Stromal cell of bone marrow (primary cell): ENCODE measurements at regions not wholly inside any gene's neighbourhood (a gene's known extent, or its start where the extent isn't known, plus 50 kb on each side); places are given as distances from the start of the nearest gene placed in this dataset.
"Not testable (repeated sequence)": the region's sequence is repeated elsewhere in the genome, so short reads cannot be mapped to it uniquely, and the experiment has no call there.

Experiments used
- DNase-seq: peaks from one replicate; pipeline ENCODE4 v3.0.0-alpha.2; 2012; ENCODE audit warnings: low read depth

DNA sequence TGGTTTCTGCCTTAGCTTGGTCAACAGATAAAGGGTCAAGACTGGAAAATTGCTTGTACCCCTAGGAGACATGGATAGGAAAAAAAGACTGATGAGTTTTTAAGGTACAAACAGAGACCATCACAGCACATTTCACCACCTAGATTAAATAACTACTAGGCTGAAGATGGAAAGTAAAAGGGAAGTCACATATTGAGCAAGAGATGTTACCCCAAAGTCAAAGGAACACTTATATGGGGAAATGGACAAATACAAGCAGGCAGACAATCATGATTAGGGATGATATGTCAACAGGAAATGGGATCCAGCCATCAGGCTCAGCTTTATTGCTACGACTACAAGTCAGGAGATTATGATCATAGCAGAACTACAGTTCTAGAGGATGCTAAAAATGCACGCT lies 1643.1 kb upstream of the CELF4 start:
- DNase-seq = no peak

DNA sequence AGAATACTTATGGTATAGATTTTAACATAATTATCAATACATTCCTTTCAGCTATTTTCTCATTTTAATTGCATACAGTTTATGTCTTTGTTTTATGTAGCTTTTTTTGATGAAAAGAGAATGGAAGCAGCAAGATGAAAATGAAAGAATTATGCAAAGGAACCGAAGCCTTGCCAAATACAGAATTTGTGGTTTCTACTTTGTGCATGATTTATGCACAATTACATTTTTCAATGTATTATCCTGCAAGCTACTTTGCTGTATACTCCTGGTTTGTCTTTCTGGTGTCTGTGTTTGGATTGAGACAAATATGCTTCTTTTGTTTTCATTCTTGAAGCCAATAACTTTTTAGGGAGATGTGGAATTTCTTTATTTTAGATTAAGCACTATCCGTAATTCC lies 1642.6 kb upstream of the CELF4 start:
- no peak for DNase-seq

- DNase-seq = not testable (repeated sequence)
These were observed 1641.0 kb upstream of the CELF4 start for GRCh38 chr18:39206398-39207103.

- DNase-seq = no peak
These were observed 1640.1 kb upstream of the CELF4 start for GRCh38 chr18:39205565-39206195.

DNA sequence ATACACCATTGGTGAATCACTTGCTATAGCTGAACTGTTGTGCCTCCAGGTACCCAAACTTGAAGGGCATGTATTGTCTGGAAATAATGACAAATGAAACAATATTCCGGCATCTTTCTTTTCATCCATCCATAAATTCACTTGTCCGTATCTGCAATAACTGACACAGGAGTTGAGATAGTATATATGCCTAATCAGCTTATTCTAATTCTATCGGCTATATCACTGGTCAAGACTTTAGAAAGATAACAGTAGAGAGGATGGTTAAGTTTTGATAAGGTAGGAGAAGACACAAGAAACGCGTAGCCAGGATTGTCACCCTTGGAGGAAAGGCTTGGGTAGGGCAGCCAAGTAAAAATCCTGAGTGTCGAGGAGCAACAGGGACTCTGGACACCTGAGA lies 1634.6 kb upstream of the CELF4 start:
- DNase-seq = no peak

DNA sequence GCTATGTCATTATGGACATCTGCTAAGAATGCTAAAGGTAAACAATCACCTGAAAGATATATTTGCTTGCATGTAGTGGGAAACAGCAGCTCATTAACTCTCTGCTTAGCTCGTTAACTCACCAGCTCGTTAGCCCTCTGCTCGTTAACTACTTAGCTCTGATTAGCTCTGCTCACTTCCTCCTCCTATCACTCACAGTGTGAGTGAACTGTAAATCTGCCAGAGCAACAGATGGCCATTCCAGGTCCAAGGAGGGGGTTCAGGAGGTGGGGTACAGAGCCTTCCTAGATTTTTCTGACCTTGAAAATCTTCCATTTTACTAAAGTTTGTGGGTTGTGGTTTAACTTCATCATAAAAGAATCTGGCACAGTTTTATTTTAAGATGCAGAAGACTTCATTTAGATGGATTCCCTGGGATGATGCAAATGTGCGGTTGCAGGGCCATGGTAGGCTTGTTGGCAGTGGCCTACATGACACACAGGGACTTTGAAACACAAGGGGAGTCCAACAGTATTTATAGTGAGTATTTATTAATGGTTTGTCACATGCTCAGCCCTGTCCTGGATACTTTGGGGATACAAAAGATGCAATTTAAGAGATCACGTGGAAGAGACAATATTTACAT lies 1633.7 kb upstream of the CELF4 start:
- no peak for DNase-seq

GRCh38 chr18:39198376-39198775 lies 1632.8 kb upstream of the CELF4 start:
- DNase-seq = no peak

DNA sequence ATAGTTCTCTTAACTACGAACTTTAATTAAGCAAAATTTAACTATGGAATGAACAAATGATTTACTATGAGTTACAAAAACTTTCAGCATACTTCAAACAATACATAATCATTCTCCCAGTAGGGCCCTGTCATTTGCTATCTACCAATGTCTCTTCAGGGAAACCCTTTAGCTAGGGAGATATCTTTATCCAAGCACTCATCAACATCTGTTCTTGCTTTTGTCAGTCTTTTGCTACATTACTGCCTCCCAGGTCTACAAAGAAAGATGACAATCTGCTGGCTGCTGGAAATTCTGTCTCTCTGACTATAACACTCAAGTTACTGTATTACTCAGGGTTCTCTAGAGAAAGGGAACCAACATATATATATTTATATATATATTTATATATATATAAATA lies 1626.3 kb upstream of the CELF4 start:
- no peak for DNase-seq

- no peak for DNase-seq
These were observed 1625.5 kb upstream of the CELF4 start for GRCh38 chr18:39191058-39191457.

DNA sequence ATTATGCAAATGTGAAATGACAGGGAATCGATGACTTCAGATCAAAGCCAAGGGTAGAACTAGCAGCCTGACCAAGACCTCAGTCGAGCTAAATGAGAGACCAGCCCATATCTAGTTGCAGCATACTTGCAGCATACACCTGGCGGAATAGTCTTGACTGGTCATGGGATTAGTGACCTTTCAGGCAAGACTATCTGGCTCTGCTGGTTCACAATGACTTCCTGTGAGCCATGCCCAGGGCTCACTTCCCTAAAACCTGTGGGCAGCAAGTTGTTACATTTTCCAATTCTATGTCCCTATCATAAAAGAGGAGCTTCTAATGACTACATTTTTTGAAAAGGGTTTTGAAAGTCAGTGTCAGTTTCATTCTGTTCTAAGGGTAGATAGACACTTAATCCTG lies 1624.9 kb upstream of the CELF4 start:
- DNase-seq = no peak

GRCh38 chr18:39188278-39188677 lies 1622.7 kb upstream of the CELF4 start:
- no peak for DNase-seq

DNA sequence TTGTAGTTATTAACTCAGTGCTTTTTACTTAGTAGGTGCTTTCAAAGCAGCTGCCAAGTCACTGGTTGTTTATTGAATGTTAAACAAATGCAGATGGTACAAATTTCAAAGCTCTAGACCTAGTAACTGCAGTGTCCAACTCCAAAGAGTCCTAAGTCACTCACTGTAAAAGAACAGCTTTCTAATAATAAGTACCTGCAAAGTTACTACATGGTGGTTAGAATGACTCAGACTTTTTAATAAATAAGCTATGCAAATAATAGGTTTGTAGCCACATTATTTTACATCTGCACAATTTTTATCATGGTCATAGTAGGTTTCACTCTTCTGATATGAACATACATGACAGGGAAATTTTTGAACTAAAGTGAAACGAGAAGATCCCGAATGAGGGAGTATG lies 1620.4 kb upstream of the CELF4 start:
- DNase-seq = no peak

GRCh38 chr18:39184176-39184575 lies 1618.6 kb upstream of the CELF4 start:
- DNase-seq = no peak

DNA sequence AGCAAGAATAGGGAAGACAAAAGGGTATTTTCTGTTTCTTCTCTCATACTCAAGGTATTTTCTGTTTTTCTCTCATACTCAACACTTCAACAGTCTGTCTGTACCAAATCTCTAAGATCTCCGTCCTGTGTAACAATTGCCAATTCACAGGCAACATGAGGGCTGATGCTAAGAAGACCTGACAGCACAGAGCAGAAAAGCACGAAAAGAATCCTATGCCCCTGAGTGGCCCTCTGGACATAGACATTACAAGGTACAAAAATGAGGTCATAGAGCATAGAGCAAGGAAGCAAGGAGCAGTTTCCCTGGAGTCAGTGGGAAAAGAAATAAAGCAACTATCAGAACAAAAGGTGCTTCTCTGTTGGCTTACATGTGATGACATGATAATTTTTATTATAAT lies 1612.6 kb upstream of the CELF4 start:
- DNase-seq = no peak

DNA sequence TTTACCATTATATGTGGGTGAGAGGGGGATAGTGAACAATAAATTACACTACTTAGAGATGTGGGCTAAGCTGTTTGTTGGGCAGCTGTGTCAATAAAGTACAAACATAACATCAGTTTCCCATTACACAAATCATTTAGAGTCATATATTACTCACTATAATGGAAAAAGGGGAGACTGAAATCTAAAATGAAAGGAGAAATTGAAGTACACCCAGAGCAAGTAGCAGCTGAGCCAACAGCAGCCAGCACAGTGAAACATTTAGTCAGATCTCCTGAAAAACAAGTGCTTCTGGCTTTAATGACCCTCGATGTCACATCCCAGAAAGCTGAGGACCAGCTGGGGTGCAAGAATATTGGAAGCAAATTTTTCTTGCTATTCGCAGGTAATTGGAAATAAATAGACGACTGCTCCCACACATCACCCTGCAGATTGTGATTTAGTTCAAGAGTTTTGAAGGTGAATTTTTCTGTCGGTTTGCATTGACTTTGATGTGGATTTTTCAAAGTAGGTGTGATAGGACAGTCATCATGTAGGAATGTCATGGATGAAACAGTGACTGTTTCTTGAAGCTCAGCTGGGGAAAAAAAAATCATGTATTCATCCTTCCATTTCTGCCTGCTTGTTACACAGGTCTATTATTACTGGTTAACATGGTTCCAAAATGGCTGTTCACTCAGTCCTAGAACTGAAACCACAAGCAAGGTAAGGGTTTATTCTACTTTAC lies 1607.3 kb upstream of the CELF4 start:
- no peak for DNase-seq

DNA sequence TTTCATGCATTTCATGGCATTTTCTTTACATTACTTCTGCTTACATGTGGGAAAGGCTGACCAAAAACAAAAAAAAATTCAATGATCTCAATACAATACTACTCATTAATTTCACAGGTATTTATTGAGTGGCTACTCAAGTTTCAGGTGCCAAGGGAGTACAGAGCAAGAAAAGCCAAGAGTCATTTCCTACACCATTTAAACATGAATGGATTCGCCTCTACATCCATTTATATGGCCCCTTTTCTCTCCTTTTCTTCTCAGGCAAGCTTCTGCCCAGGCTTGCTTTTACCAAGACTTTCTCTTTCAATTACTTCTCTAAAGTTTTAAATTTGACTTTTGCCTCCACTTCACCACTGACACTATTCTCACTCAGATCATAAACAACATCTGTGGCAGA lies 1603.1 kb upstream of the CELF4 start:
- no peak for DNase-seq

GRCh38 chr18:39167990-39168389 lies 1602.4 kb upstream of the CELF4 start:
- DNase-seq = no peak

DNA sequence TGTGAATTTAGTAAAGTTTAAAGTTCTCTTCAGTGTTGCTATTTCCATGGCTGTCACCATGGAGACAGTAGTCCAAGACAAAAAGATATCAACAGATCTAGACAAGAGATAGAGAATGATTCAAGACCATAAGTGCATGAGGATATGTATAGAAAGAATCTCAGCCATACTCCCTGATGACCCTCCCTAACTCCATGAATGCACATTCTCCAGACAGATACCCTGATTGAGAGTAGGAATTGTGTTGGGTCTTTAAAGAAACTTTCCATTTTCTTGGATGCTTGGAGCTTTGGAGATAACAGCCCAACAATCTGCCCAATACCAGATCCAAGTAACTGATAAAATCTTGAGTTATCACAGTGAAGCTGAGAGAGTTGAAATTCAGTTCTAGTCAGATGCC lies 1601.2 kb upstream of the CELF4 start:
- no peak for DNase-seq

GRCh38 chr18:39162013-39162827 lies 1596.6 kb upstream of the CELF4 start:
- DNase-seq = no peak

GRCh38 chr18:39149211-39149806 lies 1583.7 kb upstream of the CELF4 start:
- no peak for DNase-seq

GRCh38 chr18:39134255-39134654 lies 1568.7 kb upstream of the CELF4 start:
- no peak for DNase-seq

GRCh38 chr18:39127538-39127937 lies 1561.9 kb upstream of the CELF4 start:
- DNase-seq = not testable (repeated sequence)
